GM12878 (cell line): ENCODE measurements at regions not wholly inside any gene's neighbourhood (a gene's known extent, or its start where the extent isn't known, plus 50 kb on each side); places are given as distances from the start of the nearest gene placed in this dataset.

Experiments used
- ATAC-seq: fragments of 200-7000 bp; cut with Tn5 transposase; 3 replicates; pipeline ENCODE4 v1.9.1; 2020; ENCODE audit warnings: mild to moderate bottlenecking, moderate library complexity
- BruUV-seq: library from RNA; stranded (reverse); fragments of 400-500 nt; replicated peaks from 2 replicates; lab custom pipeline; 2021; lab: Mats Ljungman, UMichigan
- CTCF ChIA-PET: fragments of 300-600 bp; sonication (Branson Sonifier 250); formaldehyde crosslinking; extraction: SDS; loops from one replicate; lab custom pipeline; 2021; ENCODE audit warnings: inconsistent platforms; lab: Yijun Ruan, JAX
- POLR2A ChIA-PET: fragments of 350-600 bp; formaldehyde crosslinking; extraction: SDS; loops from one replicate; lab custom pipeline; 2021; ENCODE audit warnings: inconsistent platforms; lab: Charles Lee
- RAD21 ChIA-PET: fragments of 300-600 bp; sonication (Branson Sonifier 250); formaldehyde crosslinking; loops from one replicate; lab custom pipeline; 2023; ENCODE audit warnings: antibody characterized with exemption; ENCODE audit not compliant: unreplicated experiment; lab: Charles Lee
- SMC1A ChIA-PET: fragments of 300-600 bp; sonication (Branson Sonifier 250); formaldehyde crosslinking; loops from one replicate; lab custom pipeline; 2023; ENCODE audit not compliant: unreplicated experiment, uncharacterized antibody; lab: Charles Lee
- DNase-seq: peaks from one replicate; pipeline ENCODE4 v3.0.0-alpha.2; 2011; ENCODE audit warnings: low read depth, low spot score
- FAIRE-seq: peaks from 3 replicates; lab custom pipeline; 2011; peaks lifted over from hg19 to GRCh38; lab: Jason Lieb, UNC
- H2AFZ ChIP-seq: 2 replicates; pipeline ENCODE4 v1.6.0; 2011; ENCODE audit warnings: low read depth, low read length, control low read depth; ENCODE audit not compliant: control insufficient read depth
- H3K27ac ChIP-seq: 2 replicates; pipeline ENCODE4 v1.5.1; 2011; ENCODE audit warnings: control low read depth; ENCODE audit not compliant: control insufficient read depth, insufficient read depth
- H3K27me3 ChIP-seq, 2 experiments: replicated peaks in 1 of 2; 2 replicates each; pipeline versions ENCODE4 v1.6.0 to v1.6.1; 2011; ENCODE audit warnings: low read length in 1 of 2; ENCODE audit not compliant: control insufficient read depth in 2 of 2, insufficient read depth in 2 of 2
- H3K36me3 ChIP-seq, 2 experiments: 2 replicates each; pipeline ENCODE4 v1.5.1; 2011; ENCODE audit warnings: low read length in 1 of 2; ENCODE audit not compliant: control insufficient read depth in 2 of 2, insufficient read depth in 2 of 2
- H3K4me1 ChIP-seq: 2 replicates; pipeline ENCODE4 v1.6.1; 2011; ENCODE audit warnings: mild to moderate bottlenecking, low read length, moderate library complexity, mixed read lengths; ENCODE audit not compliant: control insufficient read depth, insufficient read depth
- H3K4me2 ChIP-seq: 2 replicates; pipeline ENCODE4 v1.6.0; 2011; ENCODE audit warnings: control low read depth; ENCODE audit not compliant: control insufficient read depth, insufficient read depth
- H3K4me3 ChIP-seq: fragments of 200-600 bp; sonication (generic); 2 replicates; pipeline ENCODE4 v1.5.1; 2016
- H3K79me2 ChIP-seq: 2 replicates; pipeline ENCODE4 v1.6.0; 2011; ENCODE audit warnings: low read length; ENCODE audit not compliant: control insufficient read depth, insufficient read depth
- H3K9ac ChIP-seq: 2 replicates; pipeline ENCODE4 v1.8.0; 2011; ENCODE audit warnings: low read length, control low read depth, mixed read lengths; ENCODE audit not compliant: control insufficient read depth, insufficient read depth
- H3K9me3 ChIP-seq: replicated peaks from 3 replicates; pipeline ENCODE4 v1.5.1; 2011; ENCODE audit warnings: mild to moderate bottlenecking, low read length; ENCODE audit not compliant: control insufficient read depth, insufficient read depth
- H4K20me1 ChIP-seq: 2 replicates; pipeline ENCODE4 v1.6.0; 2011; ENCODE audit not compliant: control insufficient read depth, insufficient read depth
- E2F8 ChIP-seq: fragments of 450-650 bp; IDR thresholded peaks from 2 replicates; pipeline ENCODE4 v1.6.1; 2018; ENCODE audit warnings: mild to moderate bottlenecking, low read depth, moderate library complexity; ENCODE audit not compliant: partially characterized antibody
- ELK1 ChIP-seq: IDR thresholded peaks from 2 replicates; pipeline ENCODE4 v1.6.1; 2012; ENCODE audit warnings: low read depth, low read length, improper control_type of control experiment
- EZH2 ChIP-seq: IDR thresholded peaks from 2 replicates; pipeline ENCODE4 v1.6.1; 2012; ENCODE audit warnings: low read depth, mild to moderate bottlenecking, control low read depth, inconsistent platforms, low read length, borderline replicate concordance; ENCODE audit not compliant: control insufficient read depth
- HDAC6 ChIP-seq: fragments of 200-600 bp; sonication (generic); IDR thresholded peaks from one replicate; pipeline ENCODE4 v1.8.0; 2017; ENCODE audit warnings: antibody characterized with exemption; ENCODE audit not compliant: unreplicated experiment
- NFIC ChIP-seq: IDR thresholded peaks from 2 replicates; pipeline ENCODE4 v1.6.1; 2012; ENCODE audit warnings: low read depth, mild to moderate bottlenecking, inconsistent platforms, low read length, moderate library complexity
- NKRF ChIP-seq: fragments of 450-650 bp; conservative IDR thresholded peaks from 2 replicates; pipeline ENCODE4 v1.6.1; 2017; ENCODE audit warnings: mild to moderate bottlenecking, moderate library complexity
- RAD21 ChIP-seq: IDR thresholded peaks from 2 replicates; pipeline ENCODE4 v1.6.1; 2011; ENCODE audit warnings: mild to moderate bottlenecking, low read depth, low read length, moderate library complexity; ENCODE audit not compliant: insufficient read depth
- SMAD5 ChIP-seq: IDR thresholded peaks from 2 replicates; pipeline ENCODE4 v1.6.1; 2016; ENCODE audit warnings: antibody characterized with exemption, low read depth
- SMC3 ChIP-seq: IDR thresholded peaks from 2 replicates; pipeline ENCODE4 v1.6.1; 2011; ENCODE audit warnings: low read length, improper control_type of control experiment, borderline replicate concordance
- ZBTB40 ChIP-seq: fragments of 450-650 bp; IDR thresholded peaks from 2 replicates; pipeline ENCODE4 v1.6.1; 2016; ENCODE audit warnings: mild to moderate bottlenecking, moderate library complexity, borderline replicate concordance
- WGBS: methylation state at CpG from one replicate; pipeline ENCODE4 v1.1.6; 2016; ENCODE audit warnings: low lambda C conversion rate; ENCODE audit not compliant: insufficient replicate concordance, insufficient coverage; ENCODE audit errors: missing lambda C conversion rate; 5-methylcytosine and 5-hydroxymethylcytosine counted together
- in situ Hi-C: fragments of 300-500 bp; cut with MboI; formaldehyde crosslinking; loops from 9 replicates; pipeline ENCODE4 v1.14.3; 2018; ENCODE audit warnings: mixed read lengths
- intact Hi-C: fragments of 100-400 bp; cut with micrococcal nuclease; formaldehyde crosslinking; loops from one replicate; pipeline ENCODE4 v1.14.2; 2022; ENCODE audit not compliant: unreplicated experiment

- TF ChIP-seq E2F8, result no peak
Measured at GRCh38 chr4:144594471-144594986, 51.4 kb upstream of the HHIP start (continued).

GRCh38 chr4:144595681-144596080 lies 50.3 kb upstream of the HHIP start:
- POLR2A ChIA-PET, result no interaction called here
- TF ChIP-seq SMAD5 (no peak), EZH2 (no peak), NFIC (no peak), ELK1 (no peak), NKRF (no peak), HDAC6 (no peak), RAD21 (no peak), ZBTB40 (no peak), SMC3 (no peak)

More at GRCh38 chr4:144595681-144596080, 50.3 kb upstream of the HHIP start:
- in situ Hi-C loops (no loop called here), intact Hi-C loops (no loop called here)
- no peaks in the 10 kb centered on the region for H4K20me1 ChIP-seq
- no peaks in the 10 kb centered on the region for H3K9me3 ChIP-seq
- no peaks in the 10 kb centered on the region for H3K4me1 ChIP-seq
- CTCF ChIA-PET, result interaction anchor here (1.2 kb wide), 1 partner anchor 9 kb away, joined by 4 read pairs; no protein-coding TSS in a partner anchor
- no peaks in the 10 kb centered on the region for H3K36me3 ChIP-seq
- no peak overlapping the region for H3K27ac ChIP-seq
- FAIRE-seq (no peak), ATAC-seq (no peak), DNase-seq (no peak)
- RAD21 ChIA-PET, result no interaction called here
- H3K4me3 ChIP-seq, result no peak overlapping the region
- no peak overlapping the region for H2AFZ ChIP-seq
- no peak overlapping the region for H3K4me2 ChIP-seq
- no peaks in the 10 kb centered on the region for H3K79me2 ChIP-seq
- WGBS, result 28% methylated on average over 3 of the region's 3 CpGs
- no peak overlapping the region for H3K9ac ChIP-seq
- H3K27me3 ChIP-seq, result no peaks in the 10 kb centered on the region; a peak in 1 of 4 replicates
- no TSS peak for BruUV-seq
- SMC1A ChIA-PET, result interaction anchor here (0.6 to 1.5 kb wide), 4 partner anchors 10 to 287 kb away, joined by 3 read pairs; no protein-coding TSS in a partner anchor
